ENCODE measurements at regions not wholly inside any gene's neighbourhood (a gene's known extent, or its start where the extent isn't known, plus 50 kb on each side); places are given as distances from the start of the nearest gene placed in this dataset.

GRCh38 chr5:36765876-36766275, 110.7 kb upstream of the NIPBL start:
- Histone ChIP-seq H3K4me3 (ENCODE audit: low read depth, low read length) (no peak overlapping the region), H3K27me3 (ENCODE audit: control insufficient read depth, insufficient read depth, low read length) (no peaks in the 10 kb centered on the region), H3K36me3 (ENCODE audit: control insufficient read depth, insufficient read depth, low read length) (no peaks in the 10 kb centered on the region)
- no peak for DNase-seq (ENCODE audit: low read depth)
- TF ChIP-seq CTCF (IDR thresholded peaks at IDR 0.05; ENCODE audit: insufficient read depth, low read length, poor library complexity, severe bottlenecking): no peak

DNA sequence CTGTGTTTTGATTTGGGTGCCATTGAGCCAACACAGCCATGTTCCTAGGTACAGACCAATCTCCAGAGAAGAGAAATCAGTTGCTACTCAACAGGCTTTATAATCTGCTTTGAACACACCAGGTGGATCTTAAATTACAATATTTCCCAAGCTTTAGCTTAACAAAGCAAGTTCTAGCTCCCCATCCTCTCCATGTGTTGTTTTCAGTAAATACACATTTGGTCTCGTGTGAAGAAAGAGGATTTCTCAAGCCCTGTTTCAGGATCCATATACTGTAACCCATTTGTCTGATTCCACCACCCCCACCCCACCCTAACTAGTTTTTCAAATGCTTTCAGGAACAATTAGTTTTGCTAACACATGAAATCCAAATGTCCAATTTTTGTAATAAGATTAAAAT, 109.6 kb upstream of the NIPBL start:
- no peak for DNase-seq (ENCODE audit: low read depth)
- TF ChIP-seq CTCF (IDR thresholded peaks at IDR 0.05; ENCODE audit: insufficient read depth, low read length, poor library complexity, severe bottlenecking): no peak
- H3K27me3 ChIP-seq (ENCODE audit: control insufficient read depth, insufficient read depth, low read length): no peaks in the 10 kb centered on the region
- H3K4me3 ChIP-seq (ENCODE audit: low read depth, low read length): no peak overlapping the region
- H3K36me3 ChIP-seq (ENCODE audit: control insufficient read depth, insufficient read depth, low read length): no peaks in the 10 kb centered on the region

GRCh38 chr5:36768450-36768849, 108.1 kb upstream of the NIPBL start:
- TF ChIP-seq CTCF (IDR thresholded peaks at IDR 0.05; ENCODE audit: insufficient read depth, low read length, poor library complexity, severe bottlenecking): no peak
- H3K4me3 ChIP-seq (ENCODE audit: low read depth, low read length): no peak overlapping the region
- H3K27me3 ChIP-seq (ENCODE audit: control insufficient read depth, insufficient read depth, low read length): no peaks in the 10 kb centered on the region
- H3K36me3 ChIP-seq (ENCODE audit: control insufficient read depth, insufficient read depth, low read length): no peaks in the 10 kb centered on the region
- no peak for DNase-seq (ENCODE audit: low read depth)

DNA sequence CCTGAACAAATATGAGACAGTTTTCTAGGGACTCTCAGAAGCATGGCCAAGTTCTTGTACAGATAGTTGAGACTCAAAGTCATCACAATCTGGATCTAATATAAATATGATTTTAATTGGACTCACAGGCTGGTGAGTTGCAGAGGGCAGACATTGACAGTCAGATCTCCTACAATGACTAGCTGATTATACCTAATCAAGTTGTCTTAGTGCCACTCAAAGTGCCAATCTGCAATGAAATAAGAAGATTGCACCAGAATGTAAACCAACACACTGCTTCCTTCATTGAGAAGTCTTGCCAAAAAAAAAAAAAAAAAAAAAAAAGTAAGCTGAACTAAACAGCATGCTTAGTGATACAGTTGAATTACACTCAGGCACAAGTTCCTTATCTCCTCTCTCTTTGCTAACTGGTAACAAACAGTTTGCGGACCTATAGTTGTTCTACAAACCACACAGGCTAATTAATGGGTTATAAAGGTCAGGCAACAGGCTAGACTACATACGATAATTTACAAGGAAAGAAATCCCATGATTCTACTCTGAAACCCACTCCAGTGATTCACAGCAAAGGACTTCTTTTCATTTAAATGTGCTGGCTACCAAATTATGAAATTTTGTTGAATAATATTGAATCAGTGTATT, 107.3 kb upstream of the NIPBL start:
- no peak for TF ChIP-seq CTCF (IDR thresholded peaks at IDR 0.05; ENCODE audit: insufficient read depth, low read length, poor library complexity, severe bottlenecking)
- Histone ChIP-seq H3K4me3 (ENCODE audit: low read depth, low read length) (no peak overlapping the region), H3K27me3 (ENCODE audit: control insufficient read depth, insufficient read depth, low read length) (no peaks in the 10 kb centered on the region), H3K36me3 (ENCODE audit: control insufficient read depth, insufficient read depth, low read length) (no peaks in the 10 kb centered on the region)
- no peak for DNase-seq (ENCODE audit: low read depth)

DNA sequence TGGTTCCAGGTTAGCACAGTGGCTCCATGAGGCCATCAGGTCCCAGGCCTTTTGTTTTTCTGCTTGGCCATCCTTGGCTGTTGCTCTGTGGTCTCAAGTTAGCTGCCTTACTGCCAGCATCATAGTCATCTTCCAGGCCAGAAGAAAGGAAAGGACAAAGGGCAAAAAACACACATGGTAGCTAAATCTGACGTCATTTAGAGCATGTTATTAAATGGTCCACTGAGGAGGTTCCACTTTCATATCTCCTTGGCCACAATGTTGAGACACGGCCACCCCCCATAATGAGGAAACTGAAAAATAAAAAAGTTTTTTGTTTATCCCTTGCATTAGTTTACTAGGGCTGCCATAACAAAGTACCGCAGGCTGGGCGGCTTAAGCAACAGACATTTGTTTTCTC, 106.4 kb upstream of the NIPBL start:
- no peak overlapping the region for H3K4me3 ChIP-seq (ENCODE audit: low read depth, low read length)
- no peak for DNase-seq (ENCODE audit: low read depth)
- no peak for TF ChIP-seq CTCF (IDR thresholded peaks at IDR 0.05; ENCODE audit: insufficient read depth, low read length, poor library complexity, severe bottlenecking)
- H3K36me3 ChIP-seq (ENCODE audit: control insufficient read depth, insufficient read depth, low read length): no peaks in the 10 kb centered on the region
- no peaks in the 10 kb centered on the region for H3K27me3 ChIP-seq (ENCODE audit: control insufficient read depth, insufficient read depth, low read length)

Data from kidney epithelial cell (primary cell).